ENCODE measurements at regions not wholly inside any gene's neighbourhood (a gene's known extent, or its start where the extent isn't known, plus 50 kb on each side); places are given as distances from the start of the nearest gene placed in this dataset.

GRCh38 chr3:88209356-88209755, 59.6 kb downstream of the C3orf38 start:
- ATAC-seq (no peak), DNase-seq (no peak)

GRCh38 chr3:88211096-88211890, 61.5 kb downstream of the C3orf38 start:
- DNase-seq (no peak), ATAC-seq (no peak)

GRCh38 chr3:88219138-88219792, 69.5 kb downstream of the C3orf38 start:
- DNase-seq (peak; percentile 11), ATAC-seq (peak; percentile 46)

DNA sequence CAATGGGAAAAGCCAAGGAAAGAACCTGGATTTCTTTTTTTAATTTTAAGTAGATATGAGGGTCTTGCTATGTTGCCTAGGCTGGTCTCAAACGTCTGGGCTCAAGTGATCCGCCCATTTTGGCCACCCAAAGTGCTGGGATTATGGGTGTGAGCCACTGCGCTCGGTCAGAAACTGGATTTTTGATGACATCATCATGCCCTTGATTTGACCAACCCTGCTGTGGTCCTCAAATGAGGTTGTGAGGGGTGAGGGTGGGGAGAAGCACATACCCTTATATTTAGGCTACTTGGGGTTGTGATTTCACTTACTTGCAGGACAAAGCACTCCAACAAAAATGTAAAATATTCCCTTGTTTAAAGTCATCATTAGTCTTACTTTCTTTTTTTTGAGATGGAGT, 70.4 kb downstream of the C3orf38 start:
- ATAC-seq (no peak), DNase-seq (no peak)

- ATAC-seq (no peak), DNase-seq (no peak)
Observed at GRCh38 chr3:88221726-88222125, 72.0 kb downstream of the C3orf38 start.

GRCh38 chr3:88222343-88222742, 72.6 kb downstream of the C3orf38 start:
- ATAC-seq (no peak), DNase-seq (no peak)

DNA sequence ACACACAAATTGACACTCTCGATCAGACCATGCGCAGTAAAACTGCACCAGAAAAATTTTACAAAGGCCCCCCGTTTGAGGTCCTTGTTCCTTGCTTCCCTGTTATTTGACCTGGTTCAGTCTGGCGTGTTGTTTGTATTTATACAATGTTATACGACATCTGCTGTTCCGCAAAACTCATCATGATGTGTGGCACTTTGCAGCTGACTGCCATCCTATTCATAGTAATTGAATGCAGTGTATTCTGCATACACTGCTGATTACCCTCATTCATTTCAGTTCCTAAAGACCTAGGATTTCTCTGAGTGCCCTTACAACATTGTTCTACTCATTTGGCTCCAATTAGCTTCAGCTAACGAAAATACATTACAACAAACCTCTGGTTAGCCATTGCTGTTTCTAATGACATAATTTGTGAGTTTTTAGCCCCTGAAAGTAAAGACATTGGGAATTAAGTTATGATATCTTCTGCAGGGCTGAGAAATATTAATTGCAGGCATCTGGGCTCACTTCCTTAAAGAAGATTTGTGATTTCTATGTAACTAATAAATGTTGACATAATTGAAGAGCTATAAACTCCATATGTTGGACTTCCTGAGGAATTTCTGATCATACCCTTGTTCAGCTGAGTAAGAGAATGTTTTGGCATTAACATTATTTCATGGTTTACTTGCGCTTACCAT, 75.7 kb downstream of the C3orf38 start:
- no peak for DNase-seq
- no peak for ATAC-seq

- ATAC-seq = no peak
- no peak for DNase-seq
Observed at GRCh38 chr3:88226910-88227309, 77.2 kb downstream of the C3orf38 start.

DNA sequence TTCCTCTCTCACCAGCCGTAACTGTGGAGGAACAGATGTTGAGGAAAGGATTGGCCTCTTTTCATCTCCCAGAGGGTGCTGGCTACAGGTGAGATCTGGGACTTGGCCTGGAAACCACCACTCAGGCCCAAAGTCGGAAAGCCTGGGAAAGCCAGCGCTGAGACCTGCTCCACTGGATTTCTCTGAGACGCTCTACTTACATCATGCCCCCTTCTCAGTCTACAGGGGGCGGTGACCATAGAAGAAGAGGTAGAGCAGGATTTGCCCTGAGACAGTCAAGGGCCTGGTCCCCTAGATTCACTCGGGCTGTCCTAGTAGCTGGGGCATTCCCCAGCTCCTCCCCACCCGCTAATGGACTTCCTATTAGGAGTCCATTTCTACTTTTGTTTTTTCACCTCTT, 80.9 kb downstream of the C3orf38 start:
- DNase-seq (no peak), ATAC-seq (no peak)

- no peak for DNase-seq
- ATAC-seq = no peak
Observed at GRCh38 chr3:88231207-88231606, 81.4 kb downstream of the C3orf38 start.

DNA sequence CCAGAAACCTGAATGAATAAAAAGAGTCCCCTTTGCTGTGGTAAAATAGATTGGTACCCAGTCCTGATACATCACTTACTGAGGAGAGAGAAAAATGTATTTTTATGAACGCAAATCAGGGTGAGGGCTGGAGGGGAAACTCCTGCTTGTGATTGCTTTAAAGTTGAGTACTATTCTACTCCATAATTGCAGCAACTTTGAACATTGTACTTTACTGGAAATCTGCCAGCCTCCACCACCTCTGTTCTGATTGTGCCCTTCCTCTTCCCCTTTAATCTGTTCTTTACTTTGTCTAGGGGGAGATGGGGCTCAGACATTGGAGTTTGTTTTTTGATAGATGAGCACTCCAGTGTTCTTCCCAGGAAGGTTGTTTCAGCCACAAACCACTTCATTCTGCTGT, 81.9 kb downstream of the C3orf38 start:
- no peak for DNase-seq
- no peak for ATAC-seq

DNA sequence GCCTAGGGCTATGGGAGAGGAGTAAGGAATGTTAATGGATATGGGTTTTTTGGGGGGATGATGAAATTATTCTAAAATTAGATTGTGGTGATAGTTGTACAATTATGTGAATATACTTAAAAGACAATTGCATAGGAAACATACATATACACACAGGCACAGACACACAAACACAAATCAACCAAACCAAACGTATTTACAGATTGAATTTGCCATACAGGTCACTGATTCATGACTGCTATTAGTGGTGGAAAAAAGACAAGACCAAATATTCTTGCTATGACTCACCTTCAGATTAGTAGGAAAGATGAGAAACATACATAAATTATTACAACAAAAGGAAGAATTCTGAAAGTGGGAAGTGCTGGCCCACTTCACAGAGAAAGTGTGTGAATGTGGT, 85.3 kb downstream of the C3orf38 start:
- ATAC-seq (no peak), DNase-seq (no peak)

DNA sequence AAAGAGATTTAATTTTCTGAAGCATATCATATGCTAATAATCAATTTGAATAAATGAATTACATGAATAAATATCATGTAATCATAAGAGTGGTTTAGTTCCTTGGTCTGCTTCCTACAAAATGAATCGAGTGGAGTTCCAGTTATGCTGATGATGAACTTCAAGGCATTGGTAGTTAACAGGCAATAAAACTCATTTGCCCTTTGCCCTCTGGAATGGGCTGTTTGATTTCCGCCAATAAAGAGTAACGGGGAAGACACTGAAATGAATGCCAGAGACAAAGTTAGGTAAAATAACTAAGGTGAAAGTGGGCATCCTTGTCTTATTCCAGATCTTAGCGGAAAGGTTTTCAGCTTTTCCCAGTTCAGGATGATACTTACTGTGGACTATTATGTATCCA, 90.1 kb downstream of the C3orf38 start:
- no peak for ATAC-seq
- no peak for DNase-seq

DNA sequence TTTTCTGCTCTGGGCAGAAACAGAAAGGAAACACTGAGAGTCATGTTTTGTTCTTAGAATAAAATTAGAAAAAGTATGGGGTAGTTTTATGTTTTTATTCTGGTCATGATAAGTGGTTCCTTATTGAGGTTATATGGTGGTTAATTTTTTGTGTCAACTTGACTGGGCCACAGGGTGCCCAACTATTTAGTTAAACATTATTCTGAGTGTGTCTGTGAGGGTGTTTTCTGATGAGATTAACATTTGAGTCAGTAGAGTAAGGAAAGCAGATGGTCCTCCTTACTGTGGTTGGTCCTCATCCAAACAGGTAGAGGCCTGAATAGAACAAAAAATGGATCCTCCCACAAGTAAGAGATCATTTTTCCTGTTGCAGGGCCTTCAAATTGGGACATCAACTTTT, 98.9 kb downstream of the C3orf38 start:
- no peak for DNase-seq
- ATAC-seq = no peak

GRCh38 chr3:88259045-88259444, 109.3 kb downstream of the C3orf38 start:
- DNase-seq = no peak
- ATAC-seq = no peak

DNA sequence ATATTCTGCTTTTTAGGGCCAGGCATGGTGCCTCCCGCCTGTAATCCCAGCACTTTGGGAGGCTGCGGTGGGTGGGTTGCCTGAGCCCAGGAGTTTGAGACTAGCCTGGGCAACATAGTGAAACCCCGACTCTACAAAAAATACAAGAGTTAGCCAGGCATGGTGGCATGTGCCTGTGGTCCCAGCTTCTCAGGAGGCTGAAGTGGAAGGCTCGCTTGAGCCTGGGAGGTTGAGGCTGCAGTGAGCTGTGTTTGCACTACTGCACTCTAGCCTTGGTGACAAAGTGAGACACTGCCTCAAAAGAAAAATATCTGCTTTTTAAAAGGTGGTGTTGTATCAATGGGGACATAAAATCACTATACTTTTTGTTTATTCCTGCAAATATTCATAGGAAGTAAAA, 112.8 kb downstream of the C3orf38 start:
- DNase-seq (no peak), ATAC-seq (no peak)

GRCh38 chr3:88263417-88264100, 113.8 kb downstream of the C3orf38 start:
- ATAC-seq = no peak
- no peak for DNase-seq

DNA sequence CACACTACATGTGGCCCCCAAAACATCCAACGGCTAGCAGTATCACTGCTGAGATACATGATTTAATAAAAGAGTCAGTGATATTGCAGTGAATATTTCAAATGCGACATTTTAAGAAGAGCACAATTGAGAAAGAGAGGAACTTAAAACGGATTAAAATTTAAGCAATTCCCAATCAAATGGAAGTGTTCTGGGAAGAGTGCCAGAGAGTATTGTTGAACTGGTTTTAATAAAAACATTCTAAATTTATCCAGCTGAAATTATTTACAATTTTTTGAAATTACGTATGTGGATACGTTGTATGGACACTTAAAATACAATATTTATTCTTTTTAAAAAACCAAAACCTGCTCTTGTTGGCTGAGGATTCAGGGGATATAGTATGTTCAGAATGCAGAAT, 117.7 kb downstream of the C3orf38 start:
- DNase-seq (no peak), ATAC-seq (no peak)

DNA sequence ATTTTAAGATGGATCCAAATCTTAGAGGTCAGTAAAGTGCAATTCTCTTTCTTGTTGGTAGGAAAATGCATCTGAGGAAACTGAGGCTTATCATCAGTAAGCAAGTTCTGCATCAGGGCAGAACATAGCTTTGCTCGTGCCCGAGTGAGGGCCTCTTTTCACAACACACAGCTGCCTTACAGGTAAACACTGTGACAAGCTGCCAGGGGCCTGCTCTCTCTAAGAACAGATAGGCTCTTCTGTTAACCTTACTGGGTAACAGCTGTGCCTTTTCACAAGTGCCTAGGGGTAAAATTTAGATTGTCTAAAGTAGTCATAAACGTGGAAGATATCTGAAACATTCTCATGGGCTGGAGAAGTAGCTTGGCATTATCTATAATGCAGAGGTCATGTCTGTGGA, 118.1 kb downstream of the C3orf38 start:
- DNase-seq = no peak
- ATAC-seq = no peak

DNA sequence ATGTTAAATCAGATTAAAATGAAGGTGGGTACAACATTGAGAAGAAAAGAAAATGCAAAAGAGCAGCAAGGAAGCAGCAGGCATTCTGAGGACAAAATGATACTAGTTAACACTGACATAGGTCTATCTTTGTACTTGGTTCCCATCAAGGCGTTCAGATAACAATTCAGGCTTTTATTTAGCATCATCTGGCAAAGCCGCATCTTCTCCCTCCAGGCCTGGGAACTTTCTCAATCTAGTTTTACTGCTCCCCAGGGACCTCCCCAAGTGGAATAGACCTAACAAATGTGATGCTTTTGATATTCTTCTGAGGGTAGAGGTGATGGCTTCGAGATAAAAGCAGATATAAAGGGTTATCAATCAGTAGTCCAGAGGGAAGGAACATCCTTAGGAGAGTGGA, 130.6 kb downstream of the C3orf38 start:
- ATAC-seq (no peak), DNase-seq (no peak)

DNA sequence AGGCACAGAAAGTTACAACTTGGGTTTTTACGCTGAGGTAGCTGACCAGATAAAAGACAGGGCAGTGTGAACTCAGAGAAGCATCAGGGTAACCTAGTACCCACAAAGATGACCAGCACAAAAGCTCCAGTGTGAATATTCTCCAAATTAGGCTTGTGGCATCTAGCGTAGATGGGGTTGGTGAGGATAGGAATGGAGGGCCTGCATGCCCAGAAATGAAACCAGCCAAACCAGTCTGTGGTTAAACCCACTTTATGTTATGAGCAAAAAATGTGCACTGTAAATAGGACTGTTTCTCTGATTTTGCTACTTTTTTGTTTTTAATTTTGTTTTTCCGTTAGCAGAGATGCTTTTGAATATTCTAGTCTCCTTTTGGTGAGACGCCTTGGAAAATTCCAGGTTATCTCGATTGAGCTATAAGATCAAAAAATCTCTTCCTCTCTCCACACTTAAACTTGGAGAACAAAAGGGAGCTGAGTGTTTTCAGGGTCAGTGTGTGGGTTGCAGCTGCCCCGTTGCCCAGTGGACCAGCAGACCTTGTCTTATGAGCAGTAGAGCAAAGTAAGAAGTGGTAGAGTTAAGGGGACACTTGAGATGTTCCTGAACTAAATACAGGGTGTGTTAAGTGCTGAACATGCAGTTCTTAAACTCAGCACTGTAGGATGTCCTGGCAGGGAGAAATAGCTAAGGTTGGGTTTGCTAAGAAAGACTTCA, 132.9 kb downstream of the C3orf38 start:
- DNase-seq (no peak), ATAC-seq (no peak)

- ATAC-seq (no peak), DNase-seq (no peak)
Observed at GRCh38 chr3:88283242-88283592, 133.5 kb downstream of the C3orf38 start.
